HG03442 (cell line): ENCODE measurements at regions not wholly inside any gene's neighbourhood (a gene's known extent, or its start where the extent isn't known, plus 50 kb on each side); places are given as distances from the start of the nearest gene placed in this dataset.
"Not testable (repeated sequence)": the region's sequence is repeated elsewhere in the genome, so short reads cannot be mapped to it uniquely, and the experiment has no call there.

Experiments used
- ATAC-seq: cut with Tn5 transposase; IDR thresholded peaks from one replicate; pipeline ENCODE4 v1.9.1; 2021; ENCODE audit warnings: mild to moderate bottlenecking, moderate library complexity; ENCODE audit not compliant: unreplicated experiment

DNA sequence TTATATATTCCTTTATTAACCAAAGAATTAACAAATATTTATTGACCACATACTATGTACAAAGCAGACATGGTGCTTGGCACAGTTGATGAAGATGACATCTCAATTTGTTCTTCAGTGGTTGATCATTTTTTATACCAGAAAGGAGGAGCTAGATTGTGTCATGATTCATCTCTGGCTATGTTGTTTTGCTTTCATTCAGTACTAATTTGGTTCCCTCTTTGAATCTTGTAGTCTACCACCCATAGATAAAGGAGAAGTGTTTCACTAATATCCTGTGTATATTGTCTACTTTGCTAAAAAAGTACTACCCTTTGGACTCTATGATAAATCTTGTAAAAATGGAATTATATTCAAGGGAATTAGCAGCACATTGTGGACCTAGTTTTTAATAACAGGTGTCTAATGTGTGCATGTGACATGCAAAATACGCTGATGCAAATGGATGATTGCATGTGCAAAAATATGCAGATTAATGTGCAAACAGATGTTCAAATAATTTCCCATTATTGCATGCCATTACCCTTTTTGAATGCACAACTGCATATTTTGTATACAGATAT lies 313.2 kb upstream of the ZEB2 start:
- ATAC-seq: no peak

- ATAC-seq: no peak
Observed at GRCh38 chr2:144832048-144832447, 312.1 kb upstream of the ZEB2 start.

DNA sequence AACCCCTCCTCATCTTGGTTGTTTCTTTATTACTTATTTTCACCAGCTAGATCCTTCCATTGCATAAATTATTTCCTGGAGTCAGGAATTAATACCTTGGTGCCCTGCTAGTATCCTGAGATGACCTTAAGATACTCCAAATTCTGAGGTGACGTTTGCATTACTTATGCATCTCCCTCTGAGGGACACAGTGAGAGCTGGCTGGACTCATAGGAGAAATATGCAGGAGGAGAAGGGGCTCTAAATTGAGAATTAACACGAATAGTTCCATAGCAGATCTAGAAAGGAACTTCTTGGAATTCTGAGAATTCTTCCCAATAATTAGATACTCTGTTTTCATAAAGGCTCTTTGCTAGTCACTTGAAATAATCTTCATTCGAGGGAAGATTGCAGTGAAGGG lies 310.6 kb upstream of the ZEB2 start:
- ATAC-seq: no peak

- ATAC-seq: no peak
Observed at GRCh38 chr2:144827404-144827803, 307.5 kb upstream of the ZEB2 start.

GRCh38 chr2:144826105-144826504 lies 306.2 kb upstream of the ZEB2 start:
- no peak for ATAC-seq

DNA sequence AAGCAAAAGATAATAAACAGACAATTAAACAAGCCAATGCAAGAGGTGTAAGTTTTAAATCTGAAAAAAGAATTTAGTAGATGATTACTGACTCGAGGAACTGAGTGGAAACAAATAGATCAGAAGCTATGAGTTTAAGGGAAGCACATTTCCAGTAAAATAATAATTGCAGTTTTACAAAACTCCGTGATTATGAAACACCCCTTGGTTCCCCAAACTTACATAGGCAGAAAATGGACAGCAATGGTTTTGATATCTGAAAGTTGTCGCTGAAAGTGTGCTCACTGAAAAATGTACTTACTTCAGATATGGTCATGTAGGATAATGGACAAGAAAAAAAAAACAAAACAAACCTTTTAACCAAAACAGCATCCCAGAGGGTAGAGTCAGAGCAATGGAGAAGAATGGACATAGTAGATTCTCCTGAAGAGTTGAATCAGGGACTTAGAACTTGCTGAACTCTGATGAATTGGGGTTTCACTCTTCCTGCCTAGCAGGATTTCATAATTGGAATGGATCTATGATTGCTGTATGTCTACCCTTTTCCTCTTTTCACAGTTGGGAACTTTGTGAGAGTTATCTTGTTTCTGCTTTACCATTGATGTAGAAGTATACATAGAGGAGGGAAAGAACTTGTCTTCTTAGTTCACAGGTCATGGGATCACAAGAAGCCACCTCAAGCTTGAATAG lies 305.6 kb upstream of the ZEB2 start:
- no peak for ATAC-seq

GRCh38 chr2:144824306-144825080 lies 304.6 kb upstream of the ZEB2 start:
- no peak for ATAC-seq

DNA sequence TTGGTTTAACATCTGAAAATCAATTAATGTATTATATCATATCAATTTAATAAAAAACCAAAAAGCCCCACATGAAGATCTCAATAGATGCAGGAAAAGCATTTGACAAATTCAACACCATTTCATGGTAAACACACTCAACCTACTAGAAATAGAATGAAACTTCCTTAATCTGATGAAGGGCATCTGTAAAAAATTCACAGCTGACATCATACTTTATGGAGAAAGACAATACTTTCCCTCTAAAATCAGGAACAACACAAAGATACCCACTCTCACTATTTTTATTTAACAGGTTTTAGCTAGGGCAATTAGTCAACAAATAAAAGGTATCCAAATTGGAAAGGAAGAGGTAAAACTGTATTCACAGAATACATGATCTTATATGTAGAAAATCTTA lies 303.0 kb upstream of the ZEB2 start:
- no peak for ATAC-seq

GRCh38 chr2:144812288-144812687 lies 292.4 kb upstream of the ZEB2 start:
- ATAC-seq: no peak

GRCh38 chr2:144801766-144802165 lies 281.8 kb upstream of the ZEB2 start:
- no peak for ATAC-seq

DNA sequence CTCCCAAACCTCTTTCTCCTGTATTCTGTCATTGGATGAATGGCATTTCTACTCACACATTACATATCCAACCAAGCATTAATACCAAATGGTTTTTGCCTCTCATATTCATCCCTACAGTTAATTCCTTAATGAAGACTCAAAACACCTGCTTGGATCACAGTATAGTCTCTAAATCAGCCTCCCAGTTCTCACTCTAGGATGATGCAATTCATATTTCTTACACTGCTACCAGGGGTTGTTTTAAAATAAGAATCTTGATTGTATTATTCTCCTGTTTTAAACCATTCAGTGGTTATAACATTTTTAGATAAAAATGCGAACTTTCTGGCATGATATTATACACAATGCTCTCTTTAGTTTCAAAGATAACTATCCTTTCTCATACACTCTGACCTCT lies 281.4 kb upstream of the ZEB2 start:
- ATAC-seq: no peak

DNA sequence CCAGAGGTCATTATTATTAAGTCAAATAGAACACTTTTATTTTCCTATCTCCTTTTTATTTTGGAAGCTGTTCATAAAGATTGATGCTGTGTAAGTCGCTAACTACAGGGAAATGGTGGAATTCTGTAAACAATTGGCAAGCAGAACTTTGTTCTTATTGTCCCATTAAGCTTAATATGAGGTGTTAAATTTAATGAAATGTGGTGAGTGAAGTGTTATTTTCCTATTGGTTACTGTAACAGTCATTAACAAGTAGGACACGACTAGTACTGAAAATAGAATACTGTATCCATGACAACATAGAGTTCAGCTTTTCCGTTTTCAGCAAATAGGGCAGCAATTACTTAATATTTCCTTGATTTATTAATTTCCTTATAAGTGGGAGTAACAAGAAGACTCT lies 279.1 kb upstream of the ZEB2 start:
- no peak for ATAC-seq

DNA sequence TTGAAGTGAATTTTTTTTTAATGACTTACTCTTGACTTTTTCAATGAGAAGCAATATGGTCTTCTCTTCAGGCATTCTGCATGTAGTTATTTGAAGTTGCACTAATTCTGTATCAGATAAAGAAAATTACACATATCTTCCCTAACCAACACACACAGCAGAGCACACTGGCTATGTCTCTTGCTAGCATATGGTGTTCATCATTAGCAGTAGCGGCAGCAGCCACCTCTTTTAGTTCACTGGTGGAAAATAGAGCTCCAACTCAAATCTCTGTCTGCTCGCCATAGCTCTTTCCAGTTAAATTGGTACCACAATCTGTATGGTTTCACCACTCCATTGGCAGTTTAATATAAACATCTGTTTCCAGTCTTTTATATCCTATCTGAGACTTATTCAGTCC lies 278.1 kb upstream of the ZEB2 start:
- no peak for ATAC-seq

DNA sequence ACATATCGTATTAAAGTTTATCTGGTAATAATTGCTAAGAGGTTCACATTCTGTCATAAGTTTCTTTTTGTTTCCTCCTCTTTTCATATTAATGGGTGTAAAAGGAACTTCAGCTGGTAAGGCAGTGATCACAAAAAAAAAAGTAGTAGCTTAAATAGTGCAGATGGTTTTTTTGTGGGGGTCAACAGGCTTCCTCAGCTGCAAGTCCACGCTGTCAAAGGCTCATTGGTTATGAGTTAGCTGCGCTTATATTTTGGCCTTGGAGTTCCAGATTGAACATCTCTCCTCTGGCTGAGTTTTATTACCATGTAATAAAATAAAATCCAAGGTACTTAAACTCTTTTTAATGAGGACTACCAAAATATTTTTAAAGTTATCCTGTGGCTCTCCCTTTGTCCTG lies 277.0 kb upstream of the ZEB2 start:
- no peak for ATAC-seq

- no peak for ATAC-seq
Observed at GRCh38 chr2:144796164-144796563, 276.2 kb upstream of the ZEB2 start.

DNA sequence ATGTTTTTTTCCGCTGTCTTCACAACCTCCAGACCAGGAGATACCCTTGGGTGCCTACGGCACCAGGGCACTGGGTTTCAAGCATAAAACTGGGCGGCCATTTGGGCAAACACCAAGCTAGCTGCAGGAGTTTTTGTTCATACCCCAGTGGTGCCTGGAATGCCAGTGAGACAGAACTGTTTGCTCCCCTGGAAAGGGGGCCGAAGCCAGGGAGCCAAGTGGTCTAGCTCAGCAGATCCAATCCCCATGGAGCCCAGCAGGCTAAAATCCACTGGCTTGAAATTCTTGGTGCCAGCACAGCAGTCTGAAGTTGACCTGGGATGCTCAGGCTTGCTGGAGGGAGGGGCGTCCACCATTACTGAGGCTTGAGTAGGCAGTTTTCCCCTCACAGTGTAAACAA lies 265.3 kb upstream of the ZEB2 start:
- no peak for ATAC-seq

DNA sequence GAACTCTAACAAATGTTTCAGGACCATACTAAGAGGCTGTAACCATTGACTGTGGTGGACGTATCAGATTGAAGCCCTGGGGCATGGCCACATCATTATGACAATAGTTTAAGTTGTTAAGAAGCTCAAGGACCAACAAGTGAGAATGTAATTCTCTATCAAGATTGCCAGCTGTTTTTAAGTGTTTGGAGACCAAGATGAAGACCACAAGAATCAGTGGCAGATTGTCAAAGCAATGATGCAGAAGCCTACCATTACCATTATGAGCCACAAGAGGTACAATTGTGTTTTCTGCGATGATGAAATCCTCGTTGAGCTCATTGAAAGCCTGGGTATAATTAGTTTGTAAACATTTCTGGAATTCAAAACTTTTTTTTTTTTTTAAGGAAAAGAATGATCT lies 261.1 kb upstream of the ZEB2 start:
- no peak for ATAC-seq

GRCh38 chr2:144776766-144777165 lies 256.8 kb upstream of the ZEB2 start:
- ATAC-seq: no peak

DNA sequence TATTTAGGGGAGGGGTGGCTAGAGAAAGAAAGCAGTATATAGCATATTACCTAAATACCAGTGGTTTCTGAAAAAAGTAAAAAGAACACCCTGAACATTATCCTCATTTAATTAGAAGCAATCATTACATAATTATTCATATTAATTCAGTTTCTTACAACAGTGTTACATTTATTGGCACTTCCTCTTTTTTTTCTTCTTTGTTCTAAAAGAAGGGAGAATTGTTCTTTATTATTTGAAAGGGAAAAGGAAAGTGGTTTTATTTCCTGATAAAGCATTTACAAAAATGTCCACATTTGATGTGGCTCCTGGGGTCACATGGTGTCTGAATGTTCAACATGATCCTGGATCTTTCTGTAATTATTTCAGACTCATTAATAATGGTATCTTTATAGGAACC lies 254.9 kb upstream of the ZEB2 start:
- no peak for ATAC-seq

DNA sequence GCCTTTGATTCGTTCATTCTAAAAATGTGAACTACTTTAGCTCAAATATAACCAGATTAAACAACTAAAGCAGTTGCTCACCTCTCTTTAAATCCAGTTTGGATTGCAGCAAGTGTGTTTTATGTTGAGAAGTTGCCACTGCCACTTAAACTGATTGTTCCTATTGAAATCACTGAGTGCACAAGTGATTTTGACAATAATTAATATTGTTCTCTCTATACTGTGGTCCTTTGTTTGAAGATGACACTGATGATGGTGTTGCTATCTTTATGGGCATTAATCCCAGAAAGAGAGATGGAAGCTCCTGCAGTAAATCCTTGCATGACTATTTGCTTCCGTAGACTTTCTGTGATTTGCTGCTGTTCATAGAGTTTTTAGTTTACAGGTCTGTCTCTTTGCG lies 251.4 kb upstream of the ZEB2 start:
- no peak for ATAC-seq

DNA sequence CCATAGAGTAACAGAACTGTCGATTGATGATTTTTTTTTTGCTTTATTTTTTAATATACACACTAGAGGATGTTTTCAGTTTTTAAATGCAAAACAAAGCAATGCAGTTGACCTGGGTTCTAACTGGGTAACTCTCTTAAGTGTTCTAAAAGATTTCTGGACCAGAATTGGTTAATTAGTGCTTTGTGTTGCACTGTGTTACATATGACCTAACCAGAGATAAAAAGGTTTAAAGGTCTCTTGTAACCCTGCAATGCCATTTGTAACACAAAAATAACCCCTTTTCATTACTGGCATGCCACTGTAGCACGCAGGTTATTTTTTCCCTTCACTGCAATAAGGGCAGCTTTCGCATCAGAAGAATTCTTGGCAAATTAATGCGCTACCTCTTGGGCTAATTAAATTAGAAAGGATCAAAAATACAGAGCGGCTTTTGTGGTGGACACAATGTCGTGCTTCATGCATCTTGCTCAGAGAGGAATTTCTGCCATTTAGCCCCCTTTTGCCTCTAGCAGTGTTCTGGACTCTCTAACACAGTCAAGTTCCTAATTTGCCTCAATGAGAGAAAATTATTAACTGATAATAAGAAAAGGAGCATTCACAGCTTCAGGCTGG lies 250.8 kb upstream of the ZEB2 start:
- ATAC-seq: no peak

DNA sequence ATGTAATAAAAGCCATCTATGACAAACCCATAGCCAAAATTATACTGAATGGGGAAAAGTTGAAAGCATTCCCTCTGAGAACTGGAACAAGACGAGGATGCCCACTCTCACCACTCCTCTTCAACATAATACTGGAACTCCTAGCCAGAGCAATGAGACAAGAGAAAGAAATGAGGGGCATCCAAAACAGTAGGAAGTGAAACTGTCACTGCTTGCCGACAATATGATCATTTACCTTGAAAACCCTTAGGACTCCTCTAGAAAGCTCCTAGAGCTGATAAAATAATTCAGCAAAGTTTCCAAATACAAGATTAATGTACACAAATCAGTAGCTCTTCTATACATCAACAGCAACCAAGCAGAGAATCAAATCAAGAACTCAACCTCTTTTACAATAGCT lies 241.0 kb upstream of the ZEB2 start:
- ATAC-seq: not testable (repeated sequence)
